ENCODE measurements at regions not wholly inside any gene's neighbourhood (a gene's known extent, or its start where the extent isn't known, plus 50 kb on each side); places are given as distances from the start of the nearest gene placed in this dataset.

DNA sequence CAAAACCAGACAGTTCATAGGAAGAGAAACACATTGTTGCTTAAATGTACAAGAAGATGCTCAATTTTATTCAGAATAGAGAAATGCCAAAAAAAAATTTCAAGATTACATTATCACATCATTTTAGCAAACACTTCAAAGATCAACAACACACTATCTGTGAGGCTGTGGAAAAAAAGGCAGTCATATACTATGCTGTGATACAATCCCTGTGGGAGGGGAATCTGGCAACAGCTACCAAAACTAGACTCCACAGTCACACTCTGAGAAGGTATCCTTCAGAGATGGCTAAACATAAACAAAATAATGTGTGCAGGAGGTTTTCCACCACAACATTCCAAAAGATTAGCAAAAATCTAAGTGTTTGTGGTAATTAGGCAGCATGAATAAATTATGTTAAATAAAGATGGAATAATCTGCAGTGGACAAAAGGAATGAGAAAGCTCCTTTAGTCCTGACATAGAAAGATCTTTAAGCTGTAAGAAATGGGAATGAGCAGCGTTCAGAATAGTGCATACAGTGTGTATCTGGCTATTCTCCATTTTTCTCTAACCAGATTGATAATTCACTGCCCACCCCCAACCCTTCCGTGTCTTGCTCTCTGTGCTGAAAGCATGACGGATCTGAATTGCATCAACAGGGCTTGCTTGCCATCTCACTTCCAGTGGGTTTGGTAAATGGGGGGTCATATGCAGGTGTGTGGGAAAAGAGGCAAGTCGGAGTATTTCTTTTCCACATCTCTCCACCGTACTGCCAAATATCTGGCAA lies 329.6 kb downstream of the MBD2 start:
- no peak for TF ChIP-seq EP300 (IDR thresholded peaks at IDR 0.05)
- TF ChIP-seq POLR2A (IDR thresholded peaks at IDR 0.05), result no peak
- TF ChIP-seq, protein P1, sequence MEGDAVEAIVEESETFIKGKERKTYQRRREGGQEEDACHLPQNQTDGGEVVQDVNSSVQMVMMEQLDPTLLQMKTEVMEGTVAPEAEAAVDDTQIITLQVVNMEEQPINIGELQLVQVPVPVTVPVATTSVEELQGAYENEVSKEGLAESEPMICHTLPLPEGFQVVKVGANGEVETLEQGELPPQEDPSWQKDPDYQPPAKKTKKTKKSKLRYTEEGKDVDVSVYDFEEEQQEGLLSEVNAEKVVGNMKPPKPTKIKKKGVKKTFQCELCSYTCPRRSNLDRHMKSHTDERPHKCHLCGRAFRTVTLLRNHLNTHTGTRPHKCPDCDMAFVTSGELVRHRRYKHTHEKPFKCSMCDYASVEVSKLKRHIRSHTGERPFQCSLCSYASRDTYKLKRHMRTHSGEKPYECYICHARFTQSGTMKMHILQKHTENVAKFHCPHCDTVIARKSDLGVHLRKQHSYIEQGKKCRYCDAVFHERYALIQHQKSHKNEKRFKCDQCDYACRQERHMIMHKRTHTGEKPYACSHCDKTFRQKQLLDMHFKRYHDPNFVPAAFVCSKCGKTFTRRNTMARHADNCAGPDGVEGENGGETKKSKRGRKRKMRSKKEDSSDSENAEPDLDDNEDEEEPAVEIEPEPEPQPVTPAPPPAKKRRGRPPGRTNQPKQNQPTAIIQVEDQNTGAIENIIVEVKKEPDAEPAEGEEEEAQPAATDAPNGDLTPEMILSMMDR (IDR thresholded peaks at IDR 0.05), result no peak
- Histone ChIP-seq H3K9me3 (no peaks in the 10 kb centered on the region), H3K36me3 (no peaks in the 10 kb centered on the region), H3K27ac (no peak overlapping the region), H3K27me3 (no peaks in the 10 kb centered on the region), H3K4me1 (ENCODE audit: insufficient read depth) (no peaks in the 10 kb centered on the region), H3K4me3 (no peak overlapping the region)
- intact Hi-C loops (cut with DNase I), result no loop called here
- DNase-seq, result no peak
- WGBS, 3 donors, result 22 to 44% (median 23%) methylated on average over 5 of the region's 5 CpGs

DNA sequence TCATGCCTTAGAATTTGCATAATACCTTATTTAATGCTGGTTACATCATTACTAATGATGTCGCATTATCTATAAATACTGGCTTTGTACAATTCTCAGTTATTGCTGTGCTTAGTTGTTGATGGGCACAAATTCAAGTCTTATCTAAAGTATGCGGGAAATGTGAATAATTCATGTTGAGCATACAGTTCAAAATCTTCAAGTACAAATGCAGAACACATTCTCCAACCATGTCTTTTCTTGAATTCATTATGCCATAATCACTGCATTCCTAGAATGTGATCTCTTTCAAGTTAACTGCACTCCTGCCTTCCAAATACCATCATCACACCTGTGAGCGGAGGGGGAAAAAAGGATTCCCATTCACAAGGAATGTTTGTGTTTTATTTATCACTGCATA lies 337.0 kb downstream of the MBD2 start:
- WGBS, 3 donors, result 70 to 87% (median 71%) methylated on average over 3 of the region's 3 CpGs
- intact Hi-C loops (cut with DNase I), result no loop called here
- no peaks in the 10 kb centered on the region for H3K36me3 ChIP-seq
- no peak overlapping the region for H3K27ac ChIP-seq
- no peaks in the 10 kb centered on the region for H3K9me3 ChIP-seq
- TF ChIP-seq POLR2A (IDR thresholded peaks at IDR 0.05), result no peak
- TF ChIP-seq, protein P1 (IDR thresholded peaks at IDR 0.05), result no peak
- TF ChIP-seq EP300 (IDR thresholded peaks at IDR 0.05), result no peak
- H3K27me3 ChIP-seq, result no peaks in the 10 kb centered on the region
- no peak overlapping the region for H3K4me3 ChIP-seq
- no peak for DNase-seq
- no peaks in the 10 kb centered on the region for H3K4me1 ChIP-seq (ENCODE audit: insufficient read depth)

GRCh38 chr18:53886058-53886457 lies 338.4 kb downstream of the MBD2 start:
- no peaks in the 10 kb centered on the region for H3K27me3 ChIP-seq
- no peak for TF ChIP-seq EP300 (IDR thresholded peaks at IDR 0.05)
- TF ChIP-seq POLR2A (IDR thresholded peaks at IDR 0.05), result no peak
- TF ChIP-seq, protein P1 (IDR thresholded peaks at IDR 0.05), result no peak
- no peak for DNase-seq

GRCh38 chr18:53883771-53884170 lies 340.7 kb downstream of the MBD2 start:
- Histone ChIP-seq H3K27me3 (no peaks in the 10 kb centered on the region), H3K36me3 (no peaks in the 10 kb centered on the region), H3K4me1 (ENCODE audit: insufficient read depth) (no peaks in the 10 kb centered on the region), H3K4me3 (no peak overlapping the region), H3K27ac (no peak overlapping the region), H3K9me3 (no peaks in the 10 kb centered on the region)
- intact Hi-C loops (cut with DNase I), result no loop called here
- 89 to 98% (median 95%) methylated on average over 2 of the region's 2 CpGs for WGBS, 3 donors
- TF ChIP-seq EP300 (IDR thresholded peaks at IDR 0.05), result no peak
- DNase-seq, result no peak

More at GRCh38 chr18:53886058-53886457, 338.4 kb downstream of the MBD2 start:
- H3K27ac ChIP-seq, result no peak overlapping the region
- H3K36me3 ChIP-seq, result no peaks in the 10 kb centered on the region
- intact Hi-C loops (cut with DNase I), result no loop called here
- no peak overlapping the region for H3K4me3 ChIP-seq
- WGBS, 3 donors, result 58 to 70% (median 69%) methylated on average over 1 of the region's 1 CpG
- H3K4me1 ChIP-seq (ENCODE audit: insufficient read depth), result no peaks in the 10 kb centered on the region
- H3K9me3 ChIP-seq, result no peaks in the 10 kb centered on the region

DNA sequence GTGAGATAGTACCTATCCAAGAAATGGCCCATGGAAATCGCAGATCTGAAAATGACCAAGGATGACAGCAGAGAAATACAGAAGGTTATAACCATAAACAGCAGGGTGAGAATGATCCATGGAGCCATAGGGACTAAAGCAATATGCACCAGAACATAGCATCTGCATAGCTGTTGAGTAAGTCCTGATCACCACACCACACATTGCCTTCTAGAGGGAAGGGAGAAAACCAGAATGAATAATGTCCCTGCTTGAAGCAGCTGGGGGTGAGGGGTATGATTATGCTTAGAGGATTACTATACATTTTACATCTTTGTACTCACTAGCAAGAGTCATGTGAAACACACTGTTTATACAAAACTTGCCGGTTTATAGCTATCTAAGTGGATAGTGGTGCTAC lies 350.4 kb downstream of the MBD2 start:
- no peak for DNase-seq

More for the DNA sequence above, 350.4 kb downstream of the MBD2 start:
- H3K9me3 ChIP-seq, result no peaks in the 10 kb centered on the region
- no peaks in the 10 kb centered on the region for H3K4me1 ChIP-seq (ENCODE audit: insufficient read depth)
- no peak overlapping the region for H3K27ac ChIP-seq
- TF ChIP-seq EP300 (IDR thresholded peaks at IDR 0.05), result no peak
- TF ChIP-seq, protein P1 (IDR thresholded peaks at IDR 0.05), result no peak
- no peak for TF ChIP-seq POLR2A (IDR thresholded peaks at IDR 0.05)
- no peak overlapping the region for H3K4me3 ChIP-seq
- intact Hi-C loops (cut with DNase I), result no loop called here
- 84 to 93% (median 88%) methylated on average over 2 of the region's 2 CpGs for WGBS, 3 donors
- H3K27me3 ChIP-seq, result no peaks in the 10 kb centered on the region
- H3K36me3 ChIP-seq, result no peaks in the 10 kb centered on the region

All from ovary (tissue), 7 donors.